ENCODE measurements at regions not wholly inside any gene's neighbourhood (a gene's known extent, or its start where the extent isn't known, plus 50 kb on each side); places are given as distances from the start of the nearest gene placed in this dataset.

DNA sequence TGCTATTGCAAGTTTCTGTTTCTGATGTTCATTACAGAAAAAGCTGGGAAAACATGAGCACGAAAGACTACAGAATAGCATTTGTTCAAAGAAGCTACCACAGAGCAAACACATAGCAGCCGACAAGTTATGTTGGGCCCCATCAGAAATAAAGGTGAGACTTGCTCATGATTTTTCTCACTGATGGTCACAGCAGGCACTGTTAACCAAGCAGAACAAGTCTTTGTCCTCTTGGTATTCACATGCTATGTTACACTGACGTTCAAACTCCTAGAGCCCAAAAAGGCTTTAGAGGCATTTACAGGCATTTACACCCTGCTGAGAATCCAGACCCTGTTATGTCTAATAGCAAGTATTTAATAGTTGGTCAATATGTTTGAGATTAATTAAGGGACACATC, 235.0 kb upstream of the HNMT start:
- intact Hi-C loops (cut with DNase I): no loop called here
- no peak for ATAC-seq
- Histone ChIP-seq H3K36me3 (no peaks in the 10 kb centered on the region), H3K4me3 (no peak overlapping the region), H3K4me1 (no peaks in the 10 kb centered on the region), H3K27me3 (ENCODE audit: low read depth) (no peaks in the 10 kb centered on the region), H3K9me3 (peaks cover 6% of the 10 kb centered on the region), H3K27ac (no peak overlapping the region)
- DNase-seq: no peak
- TF ChIP-seq, protein P1, sequence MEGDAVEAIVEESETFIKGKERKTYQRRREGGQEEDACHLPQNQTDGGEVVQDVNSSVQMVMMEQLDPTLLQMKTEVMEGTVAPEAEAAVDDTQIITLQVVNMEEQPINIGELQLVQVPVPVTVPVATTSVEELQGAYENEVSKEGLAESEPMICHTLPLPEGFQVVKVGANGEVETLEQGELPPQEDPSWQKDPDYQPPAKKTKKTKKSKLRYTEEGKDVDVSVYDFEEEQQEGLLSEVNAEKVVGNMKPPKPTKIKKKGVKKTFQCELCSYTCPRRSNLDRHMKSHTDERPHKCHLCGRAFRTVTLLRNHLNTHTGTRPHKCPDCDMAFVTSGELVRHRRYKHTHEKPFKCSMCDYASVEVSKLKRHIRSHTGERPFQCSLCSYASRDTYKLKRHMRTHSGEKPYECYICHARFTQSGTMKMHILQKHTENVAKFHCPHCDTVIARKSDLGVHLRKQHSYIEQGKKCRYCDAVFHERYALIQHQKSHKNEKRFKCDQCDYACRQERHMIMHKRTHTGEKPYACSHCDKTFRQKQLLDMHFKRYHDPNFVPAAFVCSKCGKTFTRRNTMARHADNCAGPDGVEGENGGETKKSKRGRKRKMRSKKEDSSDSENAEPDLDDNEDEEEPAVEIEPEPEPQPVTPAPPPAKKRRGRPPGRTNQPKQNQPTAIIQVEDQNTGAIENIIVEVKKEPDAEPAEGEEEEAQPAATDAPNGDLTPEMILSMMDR (IDR thresholded peaks at IDR 0.05): no peak

DNA sequence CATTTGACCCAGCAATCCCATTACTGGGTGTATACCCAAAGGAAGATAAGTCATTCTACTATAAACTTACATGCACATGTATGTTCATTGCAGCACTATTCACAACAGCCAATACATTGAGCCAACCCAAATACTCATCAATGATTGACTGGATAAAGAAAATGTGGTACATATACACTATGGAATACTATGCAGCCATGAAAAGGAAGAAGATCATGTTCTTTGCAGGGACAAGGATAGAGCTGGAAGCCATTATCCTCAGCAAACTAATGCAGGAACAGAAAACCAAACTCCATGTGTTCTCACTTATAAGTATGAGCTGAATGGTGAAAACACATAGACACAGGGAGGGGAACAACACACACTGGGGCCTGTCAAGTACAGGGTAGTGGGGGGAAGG, 226.7 kb upstream of the HNMT start:
- Histone ChIP-seq H3K9me3 (peaks cover 7% of the 10 kb centered on the region), H3K4me3 (no peak overlapping the region), H3K27ac (no peak overlapping the region), H3K4me1 (no peaks in the 10 kb centered on the region), H3K36me3 (no peaks in the 10 kb centered on the region), H3K27me3 (ENCODE audit: low read depth) (no peaks in the 10 kb centered on the region)
- no peak for ATAC-seq
- TF ChIP-seq, protein P1 (IDR thresholded peaks at IDR 0.05): no peak
- intact Hi-C loops (cut with DNase I): no loop called here
- no peak for DNase-seq

DNA sequence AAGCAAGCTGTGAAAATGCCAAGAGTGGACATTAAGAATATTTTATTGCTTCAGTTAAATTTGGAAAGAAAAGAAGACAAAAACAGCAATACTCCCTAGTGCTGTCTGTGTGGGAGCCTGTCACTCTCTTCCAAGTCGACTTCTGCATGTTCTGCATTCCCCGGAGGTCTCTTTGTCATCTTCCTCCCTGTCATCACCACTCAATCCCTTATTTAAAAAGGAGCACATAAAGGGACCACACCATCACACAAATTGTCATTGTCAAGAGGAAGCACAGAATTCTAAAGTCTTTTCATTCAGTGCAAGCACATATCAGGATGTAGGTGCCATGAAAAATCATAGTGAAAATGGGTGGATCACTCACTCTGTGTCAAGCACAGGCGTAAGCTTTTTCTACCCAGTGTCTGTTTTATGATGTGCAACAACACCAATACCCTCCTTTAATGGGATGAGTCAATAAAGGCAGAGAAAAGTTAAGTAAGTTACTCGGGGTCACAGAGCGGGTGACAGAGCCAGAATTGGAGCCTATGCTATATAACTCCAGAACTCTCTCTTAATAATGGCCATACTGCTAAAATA, 222.4 kb upstream of the HNMT start:
- no peak for ATAC-seq
- intact Hi-C loops (cut with DNase I): no loop called here
- DNase-seq: no peak

DNA sequence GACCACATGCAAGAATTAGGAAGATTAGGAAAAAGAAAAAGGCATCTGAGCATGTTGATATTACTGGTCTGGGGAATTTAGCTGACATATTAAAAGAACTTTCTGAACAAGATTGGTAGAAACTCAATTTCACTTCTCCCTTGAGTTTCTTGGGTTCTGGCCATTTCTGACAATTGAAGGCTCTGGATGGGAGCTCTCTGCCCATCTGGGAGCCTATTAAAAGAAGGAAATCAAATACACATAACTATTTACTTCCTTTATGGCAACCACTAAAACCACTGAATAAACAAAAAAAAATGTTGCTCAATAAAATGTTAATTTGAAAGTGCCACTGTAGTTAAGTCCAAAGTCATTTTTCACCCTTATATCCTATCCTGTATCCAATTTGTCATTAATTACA, 216.8 kb upstream of the HNMT start:
- DNase-seq (no peak), ATAC-seq (no peak)
- Histone ChIP-seq H3K4me3 (no peak overlapping the region), H3K27ac (no peak overlapping the region), H3K27me3 (ENCODE audit: low read depth) (no peaks in the 10 kb centered on the region), H3K9me3 (no peaks in the 10 kb centered on the region), H3K36me3 (no peaks in the 10 kb centered on the region), H3K4me1 (no peaks in the 10 kb centered on the region)
- intact Hi-C loops (cut with DNase I): no loop called here
- TF ChIP-seq, protein P1 (IDR thresholded peaks at IDR 0.05): no peak

More for the DNA sequence above, 222.4 kb upstream of the HNMT start:
- TF ChIP-seq, protein P1 (IDR thresholded peaks at IDR 0.05): no peak
- Histone ChIP-seq H3K27me3 (ENCODE audit: low read depth) (no peaks in the 10 kb centered on the region), H3K27ac (no peak overlapping the region), H3K4me3 (no peak overlapping the region), H3K9me3 (peaks cover 5% of the 10 kb centered on the region), H3K36me3 (no peaks in the 10 kb centered on the region), H3K4me1 (no peaks in the 10 kb centered on the region)

DNA sequence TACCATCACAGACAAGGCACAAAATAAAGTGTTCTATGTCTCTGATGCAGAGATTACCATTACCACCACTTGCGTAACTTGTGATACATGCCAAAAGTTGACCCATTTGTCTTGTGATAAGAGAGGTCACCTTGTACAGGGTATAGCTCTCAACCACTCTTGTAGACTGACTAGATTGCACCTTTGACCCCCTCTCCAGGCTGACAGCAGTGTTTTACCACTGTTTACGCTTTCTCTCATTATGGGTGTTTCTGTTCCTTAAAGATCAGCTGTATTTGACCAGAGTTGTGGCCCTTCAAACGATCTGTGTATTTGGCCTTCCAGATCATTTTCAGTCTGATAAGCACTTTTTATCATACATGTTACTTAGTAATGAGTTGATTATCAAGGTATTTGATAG, 215.7 kb upstream of the HNMT start:
- intact Hi-C loops (cut with DNase I): no loop called here
- Histone ChIP-seq H3K27ac (no peak overlapping the region), H3K27me3 (ENCODE audit: low read depth) (no peaks in the 10 kb centered on the region), H3K9me3 (no peaks in the 10 kb centered on the region), H3K36me3 (no peaks in the 10 kb centered on the region), H3K4me3 (no peak overlapping the region), H3K4me1 (no peaks in the 10 kb centered on the region)
- TF ChIP-seq, protein P1 (IDR thresholded peaks at IDR 0.05): no peak
- DNase-seq: no peak
- ATAC-seq: no peak

DNA sequence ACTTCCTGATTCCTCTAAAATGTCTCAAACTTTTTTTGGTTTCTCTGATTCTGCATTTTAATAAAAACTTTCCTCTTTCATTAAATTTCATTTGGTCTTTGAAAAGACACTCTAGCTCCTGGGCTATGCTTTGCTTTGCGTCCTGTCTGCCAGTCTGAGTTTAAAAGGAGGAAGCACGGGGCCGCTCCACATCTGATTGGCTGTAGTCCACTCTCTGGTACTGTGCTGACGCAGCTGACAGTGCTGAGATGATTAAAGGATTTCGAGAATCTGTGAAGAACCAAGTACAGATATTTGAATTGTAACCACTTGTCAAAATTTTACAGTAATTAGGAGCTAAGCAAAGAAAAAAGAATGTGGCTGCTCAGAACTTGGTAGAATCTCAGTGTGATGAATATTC, 199.6 kb upstream of the HNMT start:
- Histone ChIP-seq H3K36me3 (no peaks in the 10 kb centered on the region), H3K27me3 (ENCODE audit: low read depth) (no peaks in the 10 kb centered on the region), H3K4me3 (no peak overlapping the region), H3K9me3 (peaks cover 9% of the 10 kb centered on the region), H3K27ac (no peak overlapping the region), H3K4me1 (no peaks in the 10 kb centered on the region)
- DNase-seq (no peak), ATAC-seq (no peak)
- TF ChIP-seq, protein P1 (IDR thresholded peaks at IDR 0.05): no peak
- intact Hi-C loops (cut with DNase I): no loop called here
